HUES64 (cell line): ENCODE measurements at regions not wholly inside any gene's neighbourhood (a gene's known extent, or its start where the extent isn't known, plus 50 kb on each side); places are given as distances from the start of the nearest gene placed in this dataset.

Experiments
- H3K27ac ChIP-seq: 2 replicates; pipeline ENCODE4 v1.7.0; 2013; ENCODE audit warnings: low read depth, low read length, inconsistent platforms
- H3K27me3 ChIP-seq: 2 replicates; pipeline ENCODE4 v1.6.1; 2013; ENCODE audit warnings: mild to moderate bottlenecking, low read length; ENCODE audit not compliant: insufficient read depth
- H3K36me3 ChIP-seq: 2 replicates; pipeline ENCODE4 v1.6.1; 2013; ENCODE audit warnings: mild to moderate bottlenecking, low read length; ENCODE audit not compliant: insufficient read depth
- H3K4me1 ChIP-seq: 2 replicates; pipeline ENCODE4 v1.6.1; 2013; ENCODE audit warnings: mild to moderate bottlenecking, low read length, moderate library complexity; ENCODE audit not compliant: insufficient read depth
- H3K4me3 ChIP-seq: 2 replicates; pipeline ENCODE4 v1.5.1; 2013; ENCODE audit warnings: mild to moderate bottlenecking, low read length, moderate library complexity
- H3K9ac ChIP-seq: 2 replicates; pipeline ENCODE4 v1.6.1; 2013; ENCODE audit warnings: mild to moderate bottlenecking, low read depth, low read length
- H3K9me3 ChIP-seq: 2 replicates; pipeline ENCODE4 v1.6.1; 2013; ENCODE audit warnings: low read depth, low read length; ENCODE audit not compliant: insufficient read depth
- WGBS: fragments of 150-250, 120-280 bp; methylation state at CpG from one replicate; pipeline ENCODE4 v1.1.7; 2013; ENCODE audit warnings: missing lambda C conversion rate; 5-methylcytosine and 5-hydroxymethylcytosine counted together

GRCh38 chr3:30085486-30085885 lies 520.9 kb upstream of the TGFBR2 start:
- Histone ChIP-seq H3K4me3 (peak overlapping the region; percentile 27), H3K27me3 (peaks cover 93% of the 10 kb centered on the region), H3K9me3 (0 out of 2 replicates have a peak, but pooled peaks cover 3% of the 10 kb centered on the region), H3K27ac (peak overlapping the region; percentile 94; the same call in 1 of the 2 replicates), H3K4me1 (peaks cover 24% of the 10 kb centered on the region), H3K36me3 (no peaks in the 10 kb centered on the region), H3K9ac (no peak overlapping the region)
- 7% methylated on average over 1 of the region's 1 CpG for WGBS

GRCh38 chr3:30091686-30092085 lies 514.7 kb upstream of the TGFBR2 start:
- no peak overlapping the region for H3K9ac ChIP-seq
- H3K4me1 ChIP-seq, result peaks cover 3% of the 10 kb centered on the region
- no peaks in the 10 kb centered on the region for H3K36me3 ChIP-seq
- H3K27ac ChIP-seq, result no peak overlapping the region
- H3K27me3 ChIP-seq, result peaks cover 38% of the 10 kb centered on the region
- peaks cover 13% of the 10 kb centered on the region for H3K9me3 ChIP-seq
- no peak overlapping the region for H3K4me3 ChIP-seq

- Histone ChIP-seq H3K9me3 (peaks cover 13% of the 10 kb centered on the region), H3K4me3 (no peak overlapping the region), H3K36me3 (no peaks in the 10 kb centered on the region), H3K9ac (no peak overlapping the region), H3K27ac (no peak overlapping the region), H3K4me1 (peaks cover 25% of the 10 kb centered on the region), H3K27me3 (no peaks in the 10 kb centered on the region)
- 96% methylated on average over 2 of the region's 2 CpGs for WGBS
Measured at GRCh38 chr3:30097022-30097650, 509.3 kb upstream of the TGFBR2 start.

- Histone ChIP-seq H3K27me3 (no peaks in the 10 kb centered on the region), H3K4me3 (no peak overlapping the region), H3K36me3 (no peaks in the 10 kb centered on the region), H3K9me3 (peaks cover 8% of the 10 kb centered on the region; the same call in 1 of the 2 replicates), H3K4me1 (peaks cover 25% of the 10 kb centered on the region), H3K9ac (no peak overlapping the region), H3K27ac (no peak overlapping the region)
Measured at GRCh38 chr3:30098243-30098642, 508.2 kb upstream of the TGFBR2 start.

GRCh38 chr3:30098653-30099455 lies 507.5 kb upstream of the TGFBR2 start:
- Histone ChIP-seq H3K9me3 (peaks cover 4% of the 10 kb centered on the region; the same call in 1 of the 2 replicates), H3K4me1 (peaks cover 25% of the 10 kb centered on the region), H3K36me3 (no peaks in the 10 kb centered on the region), H3K27me3 (no peaks in the 10 kb centered on the region), H3K27ac (no peak overlapping the region), H3K9ac (no peak overlapping the region), H3K4me3 (no peak overlapping the region)
- 88% methylated on average over 1 of the region's 2 CpGs for WGBS

GRCh38 chr3:30102356-30102755 lies 504.0 kb upstream of the TGFBR2 start:
- Histone ChIP-seq H3K4me3 (no peak overlapping the region), H3K27me3 (no peaks in the 10 kb centered on the region), H3K9me3 (peaks cover 8% of the 10 kb centered on the region), H3K36me3 (no peaks in the 10 kb centered on the region), H3K4me1 (peaks cover 19% of the 10 kb centered on the region), H3K9ac (no peak overlapping the region), H3K27ac (no peak overlapping the region)

- Histone ChIP-seq H3K27ac (no peak overlapping the region), H3K9me3 (peaks cover 8% of the 10 kb centered on the region), H3K4me3 (no peak overlapping the region), H3K4me1 (peaks cover 11% of the 10 kb centered on the region), H3K27me3 (no peaks in the 10 kb centered on the region), H3K36me3 (no peaks in the 10 kb centered on the region), H3K9ac (no peak overlapping the region)
- 83% methylated on average over 1 of the region's 2 CpGs for WGBS
Measured at GRCh38 chr3:30103186-30103585, 503.2 kb upstream of the TGFBR2 start.

GRCh38 chr3:30107531-30107930 lies 498.9 kb upstream of the TGFBR2 start:
- 97% methylated on average over 4 of the region's 4 CpGs for WGBS

GRCh38 chr3:30112411-30112810 lies 494.0 kb upstream of the TGFBR2 start:
- no peaks in the 10 kb centered on the region for H3K9me3 ChIP-seq
- no CpG with 5 or more reads among the region's 1 CpG for WGBS
- H3K36me3 ChIP-seq, result no peaks in the 10 kb centered on the region
- no peaks in the 10 kb centered on the region for H3K4me1 ChIP-seq
- no peak overlapping the region for H3K4me3 ChIP-seq
- H3K27me3 ChIP-seq, result no peaks in the 10 kb centered on the region
- no peak overlapping the region for H3K27ac ChIP-seq
- no peak overlapping the region for H3K9ac ChIP-seq

More at GRCh38 chr3:30107531-30107930, 498.9 kb upstream of the TGFBR2 start:
- H3K27me3 ChIP-seq, result no peaks in the 10 kb centered on the region
- H3K9ac ChIP-seq, result no peak overlapping the region
- H3K4me1 ChIP-seq, result no peaks in the 10 kb centered on the region
- no peak overlapping the region for H3K27ac ChIP-seq
- peaks cover 8% of the 10 kb centered on the region for H3K9me3 ChIP-seq
- no peaks in the 10 kb centered on the region for H3K36me3 ChIP-seq
- no peak overlapping the region for H3K4me3 ChIP-seq

GRCh38 chr3:30112902-30113484 lies 493.4 kb upstream of the TGFBR2 start:
- Histone ChIP-seq H3K27me3 (no peaks in the 10 kb centered on the region), H3K36me3 (no peaks in the 10 kb centered on the region), H3K9me3 (no peaks in the 10 kb centered on the region), H3K9ac (no peak overlapping the region), H3K4me1 (no peaks in the 10 kb centered on the region), H3K27ac (no peak overlapping the region), H3K4me3 (no peak overlapping the region)
- WGBS, result 38% methylated on average over 1 of the region's 1 CpG

- H3K36me3 ChIP-seq, result no peaks in the 10 kb centered on the region
- H3K27ac ChIP-seq, result no peak overlapping the region
- H3K4me3 ChIP-seq, result no peak overlapping the region
- H3K27me3 ChIP-seq, result no peaks in the 10 kb centered on the region
- H3K4me1 ChIP-seq, result no peaks in the 10 kb centered on the region
- 96% methylated on average over 3 of the region's 3 CpGs for WGBS
- no peak overlapping the region for H3K9ac ChIP-seq
- H3K9me3 ChIP-seq, result no peaks in the 10 kb centered on the region
Measured at GRCh38 chr3:30113906-30114305, 492.5 kb upstream of the TGFBR2 start.
